HepG2 (cell line): ENCODE measurements at regions not wholly inside any gene's neighbourhood (a gene's known extent, or its start where the extent isn't known, plus 50 kb on each side); places are given as distances from the start of the nearest gene placed in this dataset.

Experiments used
- AGO1 ChIP-seq: fragments of 200-400 bp; formaldehyde crosslinking; IDR thresholded peaks from 2 replicates; pipeline ENCODE4 v1.6.1; 2017; ENCODE audit warnings: mild to moderate bottlenecking, low read depth, low read length, moderate library complexity; ENCODE audit not compliant: poor library complexity, severe bottlenecking
- CBFB ChIP-seq: sonication (generic); formaldehyde crosslinking; IDR thresholded peaks from 2 replicates; pipeline ENCODE4 v1.4.0; 2020; ENCODE audit warnings: missing genetic modification reagents
- DMAP1 ChIP-seq: IDR thresholded peaks from 2 replicates; pipeline ENCODE4 v1.6.1; 2016
- KLF16 ChIP-seq, 2 experiments: sonication (generic) in 1 of 2; formaldehyde crosslinking in 1 of 2; IDR thresholded peaks; 2 replicates each; pipeline versions ENCODE4 v1.6.1 to v1.8.0; 2016 to 2023; ENCODE audit warnings: missing genetic modification reagents in 2 of 2, missing compliant biosample characterization in 1 of 2
- MIXL1 ChIP-seq: IDR thresholded peaks from 2 replicates; pipeline ENCODE4 v1.6.1; 2016
- NFKBIZ ChIP-seq: IDR thresholded peaks from 2 replicates; pipeline ENCODE4 v1.6.1; 2018; ENCODE audit warnings: missing genetic modification reagents, missing compliant biosample characterization
- RNF2 ChIP-seq: fragments of 450-650 bp; conservative IDR thresholded peaks from 2 replicates; pipeline ENCODE4 v1.6.1; 2016; ENCODE audit warnings: low read depth
- SMAD9 ChIP-seq: sonication (generic); formaldehyde crosslinking; IDR thresholded peaks from 2 replicates; pipeline ENCODE4 v1.5.1; 2020; ENCODE audit warnings: mild to moderate bottlenecking, missing genetic modification reagents
- ZHX2 ChIP-seq, 2 experiments: sonication (generic) in 1 of 2; formaldehyde crosslinking in 1 of 2; IDR thresholded peaks; 2 replicates each; pipeline versions ENCODE4 v1.6.1 to v1.9.0; 2014 to 2022; ENCODE audit warnings: antibody characterized with exemption in 1 of 2, borderline replicate concordance in 1 of 2, inconsistent platforms in 1 of 2, low read depth in 1 of 2, missing genetic modification reagents in 1 of 2
- ZNF136 ChIP-seq: sonication (generic); formaldehyde crosslinking; IDR thresholded peaks from 2 replicates; pipeline ENCODE4 v1.8.1; 2022; ENCODE audit warnings: low read depth, mild to moderate bottlenecking, moderate library complexity, missing genetic modification reagents
- ZNF839 ChIP-seq: sonication (generic); formaldehyde crosslinking; IDR thresholded peaks from 2 replicates; pipeline ENCODE4 v1.4.0; 2020; ENCODE audit warnings: missing genetic modification reagents, mild to moderate bottlenecking, borderline replicate concordance
- TF ChIP-seq, protein P1 (sequence below): sonication (generic); formaldehyde crosslinking; IDR thresholded peaks from 2 replicates; pipeline ENCODE4 v1.4.0; 2020; ENCODE audit warnings: missing genetic modification reagents, mild to moderate bottlenecking, borderline replicate concordance
- TF ChIP-seq, protein P2 (sequence below): sonication (generic); formaldehyde crosslinking; IDR thresholded peaks from 2 replicates; pipeline ENCODE4 v1.4.0; 2020; ENCODE audit warnings: missing genetic modification reagents, borderline replicate concordance
- TF ChIP-seq, protein P3 (sequence below): sonication (generic); formaldehyde crosslinking; IDR thresholded peaks from 2 replicates; pipeline ENCODE4 v1.4.0; 2020; ENCODE audit warnings: missing genetic modification reagents
- TF ChIP-seq, protein P4 (sequence below): sonication (generic); formaldehyde crosslinking; IDR thresholded peaks from 2 replicates; pipeline ENCODE4 v1.4.0; 2020; ENCODE audit warnings: missing genetic modification reagents, mild to moderate bottlenecking, borderline replicate concordance

GRCh38 chrX:123803331-123803983, 56.4 kb upstream of the XIAP start (continued):
- TF ChIP-seq, protein P1, sequence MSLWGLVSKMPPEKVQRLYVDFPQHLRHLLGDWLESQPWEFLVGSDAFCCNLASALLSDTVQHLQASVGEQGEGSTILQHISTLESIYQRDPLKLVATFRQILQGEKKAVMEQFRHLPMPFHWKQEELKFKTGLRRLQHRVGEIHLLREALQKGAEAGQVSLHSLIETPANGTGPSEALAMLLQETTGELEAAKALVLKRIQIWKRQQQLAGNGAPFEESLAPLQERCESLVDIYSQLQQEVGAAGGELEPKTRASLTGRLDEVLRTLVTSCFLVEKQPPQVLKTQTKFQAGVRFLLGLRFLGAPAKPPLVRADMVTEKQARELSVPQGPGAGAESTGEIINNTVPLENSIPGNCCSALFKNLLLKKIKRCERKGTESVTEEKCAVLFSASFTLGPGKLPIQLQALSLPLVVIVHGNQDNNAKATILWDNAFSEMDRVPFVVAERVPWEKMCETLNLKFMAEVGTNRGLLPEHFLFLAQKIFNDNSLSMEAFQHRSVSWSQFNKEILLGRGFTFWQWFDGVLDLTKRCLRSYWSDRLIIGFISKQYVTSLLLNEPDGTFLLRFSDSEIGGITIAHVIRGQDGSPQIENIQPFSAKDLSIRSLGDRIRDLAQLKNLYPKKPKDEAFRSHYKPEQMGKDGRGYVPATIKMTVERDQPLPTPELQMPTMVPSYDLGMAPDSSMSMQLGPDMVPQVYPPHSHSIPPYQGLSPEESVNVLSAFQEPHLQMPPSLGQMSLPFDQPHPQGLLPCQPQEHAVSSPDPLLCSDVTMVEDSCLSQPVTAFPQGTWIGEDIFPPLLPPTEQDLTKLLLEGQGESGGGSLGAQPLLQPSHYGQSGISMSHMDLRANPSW (CRISPR knock-in tag) = no peak
- no peak for TF ChIP-seq ZHX2 (IDR thresholded peaks at IDR 0.05; ENCODE audit: low read depth)
- no peak for TF ChIP-seq ZHX2 (CRISPR knock-in tag; IDR thresholded peaks at IDR 0.05; ENCODE audit: borderline replicate concordance)
- no peak for TF ChIP-seq ZNF839 (CRISPR knock-in tag)
- TF ChIP-seq, protein P2, sequence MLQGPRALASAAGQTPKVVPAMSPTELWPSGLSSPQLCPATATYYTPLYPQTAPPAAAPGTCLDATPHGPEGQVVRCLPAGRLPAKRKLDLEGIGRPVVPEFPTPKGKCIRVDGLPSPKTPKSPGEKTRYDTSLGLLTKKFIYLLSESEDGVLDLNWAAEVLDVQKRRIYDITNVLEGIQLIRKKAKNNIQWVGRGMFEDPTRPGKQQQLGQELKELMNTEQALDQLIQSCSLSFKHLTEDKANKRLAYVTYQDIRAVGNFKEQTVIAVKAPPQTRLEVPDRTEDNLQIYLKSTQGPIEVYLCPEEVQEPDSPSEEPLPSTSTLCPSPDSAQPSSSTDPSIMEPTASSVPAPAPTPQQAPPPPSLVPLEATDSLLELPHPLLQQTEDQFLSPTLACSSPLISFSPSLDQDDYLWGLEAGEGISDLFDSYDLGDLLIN (CRISPR knock-in tag) = no peak
- TF ChIP-seq CBFB (CRISPR knock-in tag) = 0 out of 2 replicates have a peak, but pooled peaks have one; percentile 44
- TF ChIP-seq, protein P3, sequence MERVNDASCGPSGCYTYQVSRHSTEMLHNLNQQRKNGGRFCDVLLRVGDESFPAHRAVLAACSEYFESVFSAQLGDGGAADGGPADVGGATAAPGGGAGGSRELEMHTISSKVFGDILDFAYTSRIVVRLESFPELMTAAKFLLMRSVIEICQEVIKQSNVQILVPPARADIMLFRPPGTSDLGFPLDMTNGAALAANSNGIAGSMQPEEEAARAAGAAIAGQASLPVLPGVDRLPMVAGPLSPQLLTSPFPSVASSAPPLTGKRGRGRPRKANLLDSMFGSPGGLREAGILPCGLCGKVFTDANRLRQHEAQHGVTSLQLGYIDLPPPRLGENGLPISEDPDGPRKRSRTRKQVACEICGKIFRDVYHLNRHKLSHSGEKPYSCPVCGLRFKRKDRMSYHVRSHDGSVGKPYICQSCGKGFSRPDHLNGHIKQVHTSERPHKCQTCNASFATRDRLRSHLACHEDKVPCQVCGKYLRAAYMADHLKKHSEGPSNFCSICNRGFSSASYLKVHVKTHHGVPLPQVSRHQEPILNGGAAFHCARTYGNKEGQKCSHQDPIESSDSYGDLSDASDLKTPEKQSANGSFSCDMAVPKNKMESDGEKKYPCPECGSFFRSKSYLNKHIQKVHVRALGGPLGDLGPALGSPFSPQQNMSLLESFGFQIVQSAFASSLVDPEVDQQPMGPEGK (CRISPR knock-in tag) = 0 out of 2 replicates have a peak, but pooled peaks have one; percentile 18
- no peak for TF ChIP-seq AGO1
- TF ChIP-seq RNF2 = no peak
- no peak for TF ChIP-seq DMAP1
- TF ChIP-seq KLF16 (CRISPR knock-in tag; IDR thresholded peaks at IDR 0.05) = peak in 1 of 2 experiments; percentile 41; a peak in 1 of 4 replicates
- TF ChIP-seq, protein P4, sequence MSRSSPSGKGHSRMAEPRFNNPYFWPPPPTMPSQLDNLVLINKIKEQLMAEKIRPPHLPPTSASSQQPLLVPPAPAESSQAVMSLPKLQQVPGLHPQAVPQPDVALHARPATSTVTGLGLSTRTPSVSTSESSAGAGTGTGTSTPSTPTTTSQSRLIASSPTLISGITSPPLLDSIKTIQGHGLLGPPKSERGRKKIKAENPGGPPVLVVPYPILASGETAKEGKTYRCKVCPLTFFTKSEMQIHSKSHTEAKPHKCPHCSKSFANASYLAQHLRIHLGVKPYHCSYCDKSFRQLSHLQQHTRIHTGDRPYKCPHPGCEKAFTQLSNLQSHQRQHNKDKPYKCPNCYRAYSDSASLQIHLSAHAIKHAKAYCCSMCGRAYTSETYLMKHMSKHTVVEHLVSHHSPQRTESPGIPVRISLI (CRISPR knock-in tag) = peak; percentile 49; the same call in 1 of the 2 replicates
- TF ChIP-seq ZNF136 (CRISPR knock-in tag) = no peak
- TF ChIP-seq SMAD9 (CRISPR knock-in tag) = no peak
- TF ChIP-seq MIXL1 (CRISPR knock-in tag) = peak; percentile 84
- no peak for TF ChIP-seq NFKBIZ (CRISPR knock-in tag)
